NOMO-1 (cell line): ENCODE measurements at regions not wholly inside any gene's neighbourhood (a gene's known extent, or its start where the extent isn't known, plus 50 kb on each side); places are given as distances from the start of the nearest gene placed in this dataset.

Experiments
- DNase-seq, 2 experiments: peaks; one replicate each; lab custom pipeline; 2025; ENCODE audit not compliant: unreplicated experiment in 2 of 2; lab: John Stamatoyannopoulos, UW

GRCh38 chr11:27287205-27287604 is 75.8 kb downstream of the CCDC34 start:
- no peak for DNase-seq

GRCh38 chr11:27285761-27286160 is 77.3 kb downstream of the CCDC34 start:
- DNase-seq, result no peak

- no peak for DNase-seq
These were observed 80.2 kb downstream of the CCDC34 start for GRCh38 chr11:27282806-27283205.

GRCh38 chr11:27281740-27282590 is 81.0 kb downstream of the CCDC34 start:
- no peak for DNase-seq

GRCh38 chr11:27281276-27281675 is 81.7 kb downstream of the CCDC34 start:
- no peak for DNase-seq

- DNase-seq, result no peak
These were observed 82.9 kb downstream of the CCDC34 start for GRCh38 chr11:27280140-27280539.

GRCh38 chr11:27279460-27279859 is 83.6 kb downstream of the CCDC34 start:
- no peak for DNase-seq

- DNase-seq, result no peak
These were observed 85.2 kb downstream of the CCDC34 start for GRCh38 chr11:27277843-27278242.

- DNase-seq, result no peak
These were observed 86.9 kb downstream of the CCDC34 start for GRCh38 chr11:27276141-27276540.

- no peak for DNase-seq
These were observed 88.1 kb downstream of the CCDC34 start for GRCh38 chr11:27274854-27275395.

GRCh38 chr11:27266125-27266524 is 96.9 kb downstream of the CCDC34 start:
- DNase-seq, result no peak

- no peak for DNase-seq
These were observed 99.0 kb downstream of the CCDC34 start for GRCh38 chr11:27263986-27264385.

GRCh38 chr11:27263046-27263445 is 100.0 kb downstream of the CCDC34 start:
- DNase-seq, result no peak

- no peak for DNase-seq
These were observed 107.6 kb downstream of the CCDC34 start for GRCh38 chr11:27255447-27255828.

GRCh38 chr11:27254744-27255446 is 108.1 kb downstream of the CCDC34 start:
- DNase-seq, result no peak

GRCh38 chr11:27253224-27253623 is 109.8 kb downstream of the CCDC34 start:
- DNase-seq, result no peak

GRCh38 chr11:27250867-27251665 is 111.9 kb downstream of the CCDC34 start:
- DNase-seq, result no peak

GRCh38 chr11:27248576-27249509 is 114.2 kb downstream of the CCDC34 start:
- DNase-seq, result no peak

GRCh38 chr11:27247660-27248059 is 115.4 kb downstream of the CCDC34 start:
- no peak for DNase-seq

GRCh38 chr11:27246925-27247324 is 116.1 kb downstream of the CCDC34 start:
- no peak for DNase-seq
